MG63 (cell line): ENCODE measurements at regions not wholly inside any gene's neighbourhood (a gene's known extent, or its start where the extent isn't known, plus 50 kb on each side); places are given as distances from the start of the nearest gene placed in this dataset.

Source experiments
- DNase-seq: peaks from one replicate; pipeline ENCODE4 v3.0.0-alpha.2; 2020
- H3K27me3 ChIP-seq: fragments of 250-450 bp; sonication (Bioruptor Pico); 2 replicates; pipeline ENCODE4 v1.5.1; 2020; ENCODE audit warnings: mild to moderate bottlenecking, moderate library complexity
- H3K36me3 ChIP-seq: fragments of 250-450 bp; sonication (Bioruptor Pico); 2 replicates; pipeline ENCODE4 v1.5.1; 2020; ENCODE audit warnings: mild to moderate bottlenecking, moderate library complexity
- H3K4me3 ChIP-seq: fragments of 250-450 bp; sonication (Bioruptor Pico); 2 replicates; pipeline ENCODE4 v1.5.1; 2020; ENCODE audit warnings: mild to moderate bottlenecking, moderate library complexity
- H3K9me3 ChIP-seq: fragments of 250-450 bp; sonication (Bioruptor Pico); 2 replicates; pipeline ENCODE4 v1.5.1; 2020; ENCODE audit warnings: mild to moderate bottlenecking, moderate library complexity

DNA sequence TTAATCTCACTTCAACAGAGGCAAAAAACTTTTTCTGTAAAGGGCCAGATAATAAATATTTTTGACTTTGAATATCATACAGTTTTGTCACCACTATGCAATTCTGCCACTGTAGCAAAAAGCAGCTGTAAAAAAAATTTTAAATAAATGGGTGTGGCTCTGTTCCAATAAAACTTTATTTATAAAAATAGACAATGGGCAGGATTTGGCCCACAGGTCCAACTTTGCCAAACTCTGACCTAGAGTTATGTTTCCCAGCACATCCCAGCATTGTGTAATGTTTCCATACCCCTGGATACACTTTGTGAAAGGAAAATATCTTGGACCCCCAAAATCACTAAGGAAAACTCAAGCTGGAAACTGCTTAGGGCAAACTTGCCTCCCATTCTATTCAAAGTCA, 94.9 kb upstream of the USP38 start:
- H3K4me3 ChIP-seq = no peak overlapping the region
- no peak for DNase-seq
- H3K9me3 ChIP-seq = no peaks in the 10 kb centered on the region
- no peaks in the 10 kb centered on the region for H3K27me3 ChIP-seq
- no peaks in the 10 kb centered on the region for H3K36me3 ChIP-seq

DNA sequence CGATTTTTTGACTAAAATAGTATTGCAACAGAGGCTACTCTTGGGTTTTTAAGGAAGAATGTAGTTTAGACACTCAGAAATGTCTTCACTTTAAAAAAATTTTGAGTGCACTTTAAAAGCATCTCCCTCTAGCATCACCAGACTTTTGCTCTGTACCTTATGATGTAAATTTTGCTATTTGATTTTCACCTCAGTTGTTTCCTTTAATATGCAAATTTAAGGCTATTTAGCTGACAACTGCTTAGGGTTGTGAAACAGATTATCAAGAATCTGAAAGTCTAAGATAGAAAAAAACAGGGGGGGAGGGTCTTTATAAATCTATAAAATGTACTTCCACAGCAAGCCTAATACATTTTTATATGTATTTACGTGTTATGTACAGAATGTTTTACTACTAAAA, 92.9 kb upstream of the USP38 start:
- Histone ChIP-seq H3K27me3 (no peaks in the 10 kb centered on the region), H3K4me3 (no peak overlapping the region), H3K36me3 (no peaks in the 10 kb centered on the region), H3K9me3 (no peaks in the 10 kb centered on the region)
- DNase-seq = no peak

DNA sequence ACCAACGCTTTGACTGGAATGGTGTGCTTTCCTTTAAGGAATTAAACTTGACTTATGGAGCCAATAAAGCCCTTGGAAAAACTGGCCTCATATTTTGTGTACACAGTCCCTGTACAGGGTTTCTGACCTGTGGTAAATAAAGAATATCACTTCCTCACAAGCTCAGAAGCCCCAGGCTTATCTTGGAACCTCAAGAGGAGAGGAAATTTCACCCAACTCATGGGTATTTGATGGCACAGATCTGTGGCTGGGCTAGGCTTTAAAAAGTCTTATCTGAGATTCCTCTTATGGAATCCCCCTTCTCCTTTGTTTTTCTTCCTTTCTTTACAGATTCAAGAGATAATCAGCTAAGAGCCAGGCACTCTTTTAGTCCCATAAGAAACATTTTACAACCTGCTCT, 89.3 kb upstream of the USP38 start:
- Histone ChIP-seq H3K36me3 (no peaks in the 10 kb centered on the region), H3K9me3 (no peaks in the 10 kb centered on the region), H3K4me3 (no peak overlapping the region), H3K27me3 (no peaks in the 10 kb centered on the region)
- no peak for DNase-seq

DNA sequence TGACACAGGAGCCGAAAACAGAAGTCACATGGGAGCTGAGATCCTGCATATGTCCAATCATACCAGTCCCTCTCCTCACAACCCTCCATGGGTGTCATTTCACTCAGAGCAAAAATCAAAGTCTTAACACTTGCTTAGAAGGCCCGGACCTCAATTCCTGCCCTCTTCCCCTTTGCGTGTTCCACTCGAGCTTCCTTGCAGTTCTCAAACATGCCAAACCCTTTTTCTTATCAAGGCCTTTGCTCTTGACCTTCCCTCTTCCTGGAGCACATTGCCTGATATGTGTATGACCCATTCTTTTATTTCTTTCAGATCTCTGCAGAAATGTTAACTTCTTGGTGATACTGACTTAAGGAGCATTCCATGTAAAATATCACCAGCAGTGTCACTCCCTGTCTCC, 87.0 kb upstream of the USP38 start:
- H3K4me3 ChIP-seq = no peak overlapping the region
- H3K36me3 ChIP-seq = no peaks in the 10 kb centered on the region

GRCh38 chr4:143099693-143100092, 85.0 kb upstream of the USP38 start:
- no peaks in the 10 kb centered on the region for H3K9me3 ChIP-seq
- H3K36me3 ChIP-seq = no peaks in the 10 kb centered on the region
- H3K27me3 ChIP-seq = no peaks in the 10 kb centered on the region
- no peak overlapping the region for H3K4me3 ChIP-seq
- no peak for DNase-seq

More for the DNA sequence above, 87.0 kb upstream of the USP38 start:
- no peak for DNase-seq
- Histone ChIP-seq H3K9me3 (no peaks in the 10 kb centered on the region), H3K27me3 (no peaks in the 10 kb centered on the region)

GRCh38 chr4:143109376-143109775, 75.3 kb upstream of the USP38 start:
- Histone ChIP-seq H3K4me3 (no peak overlapping the region), H3K9me3 (no peaks in the 10 kb centered on the region), H3K27me3 (no peaks in the 10 kb centered on the region; the same call in 1 of the 2 replicates), H3K36me3 (no peaks in the 10 kb centered on the region)
- DNase-seq = no peak

DNA sequence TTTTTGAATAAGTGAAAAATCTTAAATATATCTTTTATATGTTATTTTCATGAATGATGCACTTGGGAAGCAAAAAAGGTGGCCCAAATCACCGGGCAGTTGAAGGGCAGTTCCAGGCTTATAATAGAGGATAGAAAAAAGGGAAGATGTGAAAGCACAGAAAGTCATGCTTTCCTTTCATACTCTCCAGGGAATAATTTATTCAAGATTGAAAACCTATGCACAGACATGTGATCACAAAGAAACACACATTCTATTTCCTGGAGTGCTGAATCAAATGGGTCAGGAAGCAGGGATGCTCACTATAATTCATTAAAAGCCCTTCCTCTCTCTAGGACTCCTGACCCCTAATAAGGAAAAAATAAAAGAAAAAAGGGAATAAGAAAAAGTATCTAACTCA, 66.1 kb upstream of the USP38 start:
- Histone ChIP-seq H3K36me3 (no peaks in the 10 kb centered on the region), H3K9me3 (no peaks in the 10 kb centered on the region), H3K27me3 (no peaks in the 10 kb centered on the region), H3K4me3 (no peak overlapping the region)
- no peak for DNase-seq

DNA sequence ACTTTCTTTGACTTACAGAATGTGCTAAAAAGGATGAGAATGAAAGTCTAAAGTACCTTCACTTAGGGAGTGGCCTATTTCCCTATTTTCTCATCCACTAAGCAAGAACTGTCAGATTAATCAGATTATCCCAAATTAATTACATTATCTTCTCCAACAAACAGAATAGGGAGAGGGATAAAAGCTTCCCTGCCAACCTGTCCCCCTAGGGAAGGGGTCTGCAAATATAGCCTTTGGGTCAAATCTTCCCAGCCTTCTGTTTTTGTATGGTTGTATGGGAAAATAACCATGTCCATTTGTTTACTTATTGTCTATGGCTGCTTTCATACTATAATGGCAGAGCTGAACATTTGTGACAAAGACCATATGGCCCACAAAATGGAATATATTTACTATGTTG, 57.1 kb upstream of the USP38 start:
- Histone ChIP-seq H3K4me3 (no peak overlapping the region), H3K9me3 (no peaks in the 10 kb centered on the region), H3K36me3 (no peaks in the 10 kb centered on the region), H3K27me3 (no peaks in the 10 kb centered on the region)
- DNase-seq = no peak

DNA sequence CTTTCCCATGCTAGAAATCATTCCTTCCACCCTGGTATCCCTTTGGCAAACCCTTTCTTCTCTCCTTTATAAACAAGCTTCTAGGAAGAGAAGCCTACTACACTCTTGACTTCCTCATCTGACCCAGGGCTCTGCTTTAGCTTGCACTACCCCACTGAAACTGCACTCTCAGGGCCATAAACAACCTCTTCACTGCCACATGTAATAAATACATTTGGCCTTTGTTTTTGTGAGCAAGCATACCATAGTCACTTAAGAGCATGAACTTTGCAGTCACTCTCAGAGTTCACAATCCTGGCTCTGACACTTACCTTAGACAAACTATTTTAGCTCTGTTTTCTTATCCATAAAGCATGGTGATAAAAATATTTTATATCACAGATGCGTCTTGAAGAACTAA, 50.7 kb upstream of the USP38 start:
- no peak for DNase-seq
- Histone ChIP-seq H3K36me3 (no peaks in the 10 kb centered on the region), H3K27me3 (no peaks in the 10 kb centered on the region), H3K9me3 (no peaks in the 10 kb centered on the region), H3K4me3 (no peak overlapping the region)
